Activated CD4-positive, alpha-beta T cell treated with anti-CD3 and anti-CD28 coated beads, Interleukin-2, amount 50 U/mL, for 24 hours (primary cell): ENCODE measurements at regions not wholly inside any gene's neighbourhood (a gene's known extent, or its start where the extent isn't known, plus 50 kb on each side); places are given as distances from the start of the nearest gene placed in this dataset.

Source experiments
- DNase-seq, 2 donors: peaks; one replicate each; pipeline ENCODE4 v3.0.0-alpha.2; 2020; ENCODE audit warnings: low read depth in 1 of 2, low spot score in 1 of 2

- no peak for DNase-seq
These were observed 297.3 kb downstream of the MAF start for GRCh38 chr16:79303206-79303605.

GRCh38 chr16:79302731-79303130 is 297.8 kb downstream of the MAF start:
- no peak for DNase-seq

GRCh38 chr16:79301051-79301450 is 299.5 kb downstream of the MAF start:
- DNase-seq: no peak

- no peak for DNase-seq
These were observed 301.4 kb downstream of the MAF start for GRCh38 chr16:79298894-79299799.

GRCh38 chr16:79298476-79298875 is 302.1 kb downstream of the MAF start:
- DNase-seq: no peak

GRCh38 chr16:79297805-79298204 is 302.7 kb downstream of the MAF start:
- DNase-seq: no peak

GRCh38 chr16:79297296-79297695 is 303.2 kb downstream of the MAF start:
- no peak for DNase-seq

- no peak for DNase-seq
These were observed 304.0 kb downstream of the MAF start for GRCh38 chr16:79296491-79296890.

GRCh38 chr16:79295746-79296145 is 304.8 kb downstream of the MAF start:
- DNase-seq: no peak

GRCh38 chr16:79295162-79295561 is 305.4 kb downstream of the MAF start:
- no peak for DNase-seq

GRCh38 chr16:79294568-79294967 is 306.0 kb downstream of the MAF start:
- DNase-seq: no peak

- DNase-seq: no peak
These were observed 306.6 kb downstream of the MAF start for GRCh38 chr16:79293836-79294460.

- DNase-seq: no peak
These were observed 312.5 kb downstream of the MAF start for GRCh38 chr16:79288066-79288465.

GRCh38 chr16:79287424-79287917 is 313.1 kb downstream of the MAF start:
- no peak for DNase-seq

- no peak for DNase-seq
These were observed 313.7 kb downstream of the MAF start for GRCh38 chr16:79286646-79287423.

- no peak for DNase-seq
These were observed 315.8 kb downstream of the MAF start for GRCh38 chr16:79284766-79285165.

GRCh38 chr16:79283578-79283977 is 317.0 kb downstream of the MAF start:
- DNase-seq: no peak

- DNase-seq: no peak
These were observed 317.7 kb downstream of the MAF start for GRCh38 chr16:79282806-79283205.

GRCh38 chr16:79278506-79278905 is 322.0 kb downstream of the MAF start:
- peak; percentile 37 to 65 for DNase-seq

- DNase-seq: no peak
These were observed 324.0 kb downstream of the MAF start for GRCh38 chr16:79276501-79276900.

GRCh38 chr16:79274264-79274663 is 326.3 kb downstream of the MAF start:
- no peak for DNase-seq

- DNase-seq: peak; percentile 33 to 40
These were observed 328.4 kb downstream of the MAF start for GRCh38 chr16:79272141-79272577.
